GM20000 (cell line): ENCODE measurements at regions not wholly inside any gene's neighbourhood (a gene's known extent, or its start where the extent isn't known, plus 50 kb on each side); places are given as distances from the start of the nearest gene placed in this dataset.

Experiments
- DNase-seq: peaks from one replicate; pipeline ENCODE4 v3.0.0; 2012; ENCODE audit warnings: low spot score
- TF ChIP-seq, protein P1 (sequence below): IDR thresholded peaks from 2 replicates; pipeline ENCODE4 v1.5.1; 2012; ENCODE audit warnings: mild to moderate bottlenecking, control low read depth; ENCODE audit errors: extremely low read depth, missing control alignments

DNA sequence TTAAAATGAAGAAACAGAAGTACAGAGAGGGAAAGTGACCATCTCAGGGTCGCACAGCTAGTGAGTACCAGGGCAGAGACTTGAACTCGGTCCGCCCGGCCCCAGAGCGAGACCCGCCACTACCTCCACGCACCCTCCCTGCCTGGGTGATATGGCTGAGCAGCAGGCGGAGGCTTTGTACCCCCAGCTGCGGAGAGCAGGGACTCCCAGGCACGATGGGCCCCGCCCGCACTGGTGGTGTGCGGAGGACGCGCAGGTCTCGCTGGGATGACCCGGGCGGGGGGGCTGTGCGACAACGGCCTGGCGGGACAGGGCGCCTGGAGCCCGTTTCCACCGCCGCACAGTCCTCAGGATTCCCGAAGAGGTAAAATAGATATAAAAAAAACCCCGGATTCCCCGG, 64.7 kb upstream of the LARP1 start:
- DNase-seq = no peak
- TF ChIP-seq, protein P1, sequence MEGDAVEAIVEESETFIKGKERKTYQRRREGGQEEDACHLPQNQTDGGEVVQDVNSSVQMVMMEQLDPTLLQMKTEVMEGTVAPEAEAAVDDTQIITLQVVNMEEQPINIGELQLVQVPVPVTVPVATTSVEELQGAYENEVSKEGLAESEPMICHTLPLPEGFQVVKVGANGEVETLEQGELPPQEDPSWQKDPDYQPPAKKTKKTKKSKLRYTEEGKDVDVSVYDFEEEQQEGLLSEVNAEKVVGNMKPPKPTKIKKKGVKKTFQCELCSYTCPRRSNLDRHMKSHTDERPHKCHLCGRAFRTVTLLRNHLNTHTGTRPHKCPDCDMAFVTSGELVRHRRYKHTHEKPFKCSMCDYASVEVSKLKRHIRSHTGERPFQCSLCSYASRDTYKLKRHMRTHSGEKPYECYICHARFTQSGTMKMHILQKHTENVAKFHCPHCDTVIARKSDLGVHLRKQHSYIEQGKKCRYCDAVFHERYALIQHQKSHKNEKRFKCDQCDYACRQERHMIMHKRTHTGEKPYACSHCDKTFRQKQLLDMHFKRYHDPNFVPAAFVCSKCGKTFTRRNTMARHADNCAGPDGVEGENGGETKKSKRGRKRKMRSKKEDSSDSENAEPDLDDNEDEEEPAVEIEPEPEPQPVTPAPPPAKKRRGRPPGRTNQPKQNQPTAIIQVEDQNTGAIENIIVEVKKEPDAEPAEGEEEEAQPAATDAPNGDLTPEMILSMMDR = no peak

DNA sequence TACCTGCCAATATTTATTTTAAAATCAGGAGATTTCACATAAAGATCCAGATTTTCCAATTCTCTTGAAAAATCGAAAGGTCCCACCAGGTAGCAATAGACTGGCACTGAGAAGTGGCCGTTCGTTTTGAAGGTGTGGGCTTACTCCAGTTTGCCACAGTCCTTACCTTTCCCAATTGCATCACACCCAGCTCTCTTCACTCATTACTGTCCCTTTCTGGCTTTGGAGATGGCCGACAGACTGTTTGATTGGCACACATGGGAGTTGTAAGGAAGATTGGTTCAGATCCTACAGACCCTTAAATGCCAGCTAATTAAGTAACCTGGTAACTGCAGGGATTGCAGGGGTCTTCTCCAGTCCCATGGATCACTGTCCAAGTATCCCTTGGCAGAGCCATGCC, 68.7 kb upstream of the LARP1 start:
- no peak for DNase-seq
- TF ChIP-seq, protein P1 = no peak

DNA sequence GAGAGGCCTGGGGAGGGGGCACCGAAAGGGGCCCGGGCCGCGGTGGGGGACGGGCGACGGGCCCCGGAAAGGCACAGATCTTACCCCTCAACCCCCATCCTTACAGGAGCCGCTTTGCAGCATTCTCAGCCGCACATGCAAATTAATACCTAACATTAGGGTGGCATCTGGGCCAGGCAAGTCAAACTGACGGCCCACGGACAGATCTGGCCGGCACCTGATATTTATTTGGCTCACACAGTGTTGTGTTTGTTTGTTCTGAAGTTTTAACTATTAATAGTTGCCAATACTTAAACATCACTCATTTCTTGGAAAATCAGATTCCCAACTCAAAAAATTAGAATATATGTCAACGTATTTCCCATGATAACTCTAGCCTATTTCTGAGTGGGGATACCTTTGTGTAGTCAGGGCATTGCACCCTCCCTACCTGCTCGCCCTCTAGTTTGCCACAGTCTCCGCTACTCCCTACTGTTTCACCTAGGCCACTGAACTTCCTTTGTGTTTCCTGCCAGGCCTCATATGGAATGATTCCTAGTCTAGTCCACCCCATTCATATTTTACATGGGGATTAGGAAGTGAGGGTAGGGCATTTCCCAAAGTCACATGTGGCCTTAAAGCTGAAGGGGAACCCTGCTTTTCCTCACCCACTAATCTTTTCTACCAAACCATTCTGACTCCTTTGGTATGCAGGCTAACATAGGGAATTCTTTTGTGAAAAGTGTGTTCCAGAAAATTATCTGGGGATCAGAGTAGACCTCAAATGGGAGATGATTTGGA, 71.9 kb upstream of the LARP1 start:
- TF ChIP-seq, protein P1 = no peak
- DNase-seq = no peak

DNA sequence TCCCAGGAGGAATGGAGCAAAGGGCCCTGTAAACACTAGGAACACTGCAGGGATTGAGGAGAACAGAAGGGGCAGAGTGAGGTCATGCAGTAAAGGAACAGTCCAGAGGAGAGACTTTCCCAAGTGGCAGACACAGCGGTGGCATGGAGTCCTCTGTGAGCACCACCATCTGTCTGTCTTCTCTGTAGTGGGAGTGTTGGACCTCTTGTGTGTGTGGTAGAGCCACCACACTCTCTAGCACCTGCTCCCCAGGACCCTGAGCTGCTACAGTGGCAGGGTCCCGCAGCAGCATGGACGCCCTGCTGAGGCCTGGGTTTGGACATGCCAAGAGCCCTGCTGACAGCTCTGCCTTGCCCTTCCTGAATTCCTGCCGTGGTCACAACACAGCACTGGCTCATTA, 75.7 kb upstream of the LARP1 start:
- no peak for DNase-seq
- TF ChIP-seq, protein P1 = no peak

DNA sequence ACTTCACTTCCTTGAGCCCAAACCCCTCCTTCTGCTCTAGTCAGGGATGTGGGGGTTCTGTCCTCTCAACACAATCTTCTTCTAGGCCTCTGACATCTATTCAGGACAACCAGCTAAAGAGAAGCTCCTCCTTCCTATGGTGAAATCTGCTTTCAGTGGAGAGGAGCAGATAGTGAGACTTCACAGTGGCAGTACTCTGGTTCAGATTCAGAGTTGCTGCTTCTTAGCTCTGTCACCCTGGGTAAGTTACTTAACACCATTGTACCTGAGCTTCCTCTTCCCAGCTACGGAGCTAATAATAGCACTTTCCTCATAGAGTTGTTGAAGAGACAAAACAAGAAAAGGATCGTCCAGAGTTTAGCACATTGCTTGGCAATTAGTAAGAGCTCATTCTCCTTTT, 77.3 kb upstream of the LARP1 start:
- TF ChIP-seq, protein P1 = no peak
- DNase-seq = no peak

DNA sequence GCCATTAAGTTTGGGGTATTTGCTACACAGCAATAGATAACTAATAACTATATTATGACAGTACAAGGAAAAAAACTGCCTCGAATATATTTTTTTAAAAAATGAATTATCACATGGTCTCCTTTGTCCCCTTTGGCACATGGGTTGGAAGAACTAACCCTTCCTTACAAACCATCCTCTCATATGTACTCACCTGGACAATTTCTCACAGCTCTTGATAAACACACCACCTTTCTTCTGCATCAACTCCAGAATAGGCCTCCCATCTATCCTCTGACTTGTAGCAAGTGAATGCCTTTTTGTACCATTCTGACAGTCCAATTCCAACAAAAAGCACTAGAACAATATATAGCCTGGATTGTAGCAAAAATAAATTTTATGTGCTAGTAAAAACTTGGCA, 78.7 kb upstream of the LARP1 start:
- no peak for DNase-seq

DNA sequence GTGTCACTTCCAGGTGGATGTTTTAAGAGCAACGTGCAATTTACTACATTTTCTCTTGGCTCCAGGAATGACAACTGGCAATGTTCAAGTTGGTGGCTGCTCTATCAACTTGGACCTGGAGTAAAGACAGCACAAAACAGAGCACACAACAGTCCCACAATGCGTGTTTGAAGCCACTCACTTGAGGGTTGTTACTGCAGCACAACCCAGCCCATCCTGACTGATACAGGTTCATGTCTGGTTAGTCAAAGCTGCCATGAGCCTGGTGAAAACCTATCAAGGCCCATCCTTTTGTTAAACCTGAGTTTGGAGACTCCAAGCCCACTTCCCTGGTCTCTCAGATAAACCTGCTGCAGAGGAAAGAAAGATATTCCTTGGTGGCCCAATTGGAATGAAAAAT, 81.1 kb upstream of the LARP1 start:
- DNase-seq = no peak
- TF ChIP-seq, protein P1 = no peak

More for the DNA sequence above, 78.7 kb upstream of the LARP1 start:
- TF ChIP-seq, protein P1 = no peak
